GM21367 (cell line): ENCODE measurements at regions not wholly inside any gene's neighbourhood (a gene's known extent, or its start where the extent isn't known, plus 50 kb on each side); places are given as distances from the start of the nearest gene placed in this dataset.

ENCODE experiments used
- ATAC-seq: cut with Tn5 transposase; IDR thresholded peaks from one replicate; pipeline ENCODE4 v1.9.1; 2021; ENCODE audit not compliant: unreplicated experiment

- ATAC-seq: no peak
Observed at GRCh38 chr3:115518100-115518852, 105.0 kb upstream of the GAP43 start.

GRCh38 chr3:115520241-115520640 lies 103.1 kb upstream of the GAP43 start:
- ATAC-seq: no peak

DNA sequence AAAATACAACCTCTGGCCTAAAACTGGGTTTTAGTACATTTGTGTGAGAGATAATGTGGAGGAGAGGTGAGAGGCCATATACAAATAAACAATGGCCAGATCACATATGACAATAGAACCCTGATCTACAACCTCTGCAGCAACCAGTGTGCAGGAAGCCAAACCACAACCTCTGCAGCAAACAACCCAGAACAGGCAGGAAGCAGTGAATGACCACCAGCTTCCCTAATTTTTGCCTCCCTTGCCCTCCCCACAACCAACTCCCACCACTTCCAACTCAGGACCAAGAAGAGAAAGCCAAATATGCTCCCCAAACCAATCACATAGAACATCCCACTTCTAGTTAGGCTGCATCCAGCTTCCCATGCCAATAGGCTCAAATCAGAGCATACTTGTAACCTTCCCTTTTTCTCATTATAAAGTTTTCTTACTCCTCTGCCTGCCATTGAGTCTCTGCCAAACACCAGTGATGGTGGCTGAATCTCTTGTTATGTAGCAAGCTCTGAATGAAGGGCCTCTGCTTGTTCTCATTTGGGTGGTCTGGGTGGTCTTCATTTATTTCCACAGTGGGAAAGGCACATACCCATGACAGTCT lies 102.6 kb upstream of the GAP43 start:
- no peak for ATAC-seq

DNA sequence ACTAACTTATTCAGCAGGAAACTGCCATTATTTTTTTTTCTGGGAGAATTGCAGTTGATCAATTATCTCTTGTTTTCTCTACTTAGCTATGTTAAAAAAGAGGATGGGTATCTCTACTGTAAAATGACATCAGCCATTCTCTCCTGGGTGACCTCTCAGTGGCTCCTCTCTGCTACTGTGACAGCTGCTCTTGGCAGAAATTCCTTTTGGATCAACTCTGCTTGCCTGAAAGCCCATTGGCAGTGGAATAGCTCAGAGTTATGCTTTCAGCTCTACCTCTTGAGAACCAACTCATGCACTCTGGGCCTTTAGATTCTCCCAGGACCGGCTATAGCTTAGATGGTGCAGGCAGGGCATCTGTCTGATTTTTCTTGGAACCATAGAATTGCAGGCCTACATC lies 99.9 kb upstream of the GAP43 start:
- ATAC-seq: no peak

DNA sequence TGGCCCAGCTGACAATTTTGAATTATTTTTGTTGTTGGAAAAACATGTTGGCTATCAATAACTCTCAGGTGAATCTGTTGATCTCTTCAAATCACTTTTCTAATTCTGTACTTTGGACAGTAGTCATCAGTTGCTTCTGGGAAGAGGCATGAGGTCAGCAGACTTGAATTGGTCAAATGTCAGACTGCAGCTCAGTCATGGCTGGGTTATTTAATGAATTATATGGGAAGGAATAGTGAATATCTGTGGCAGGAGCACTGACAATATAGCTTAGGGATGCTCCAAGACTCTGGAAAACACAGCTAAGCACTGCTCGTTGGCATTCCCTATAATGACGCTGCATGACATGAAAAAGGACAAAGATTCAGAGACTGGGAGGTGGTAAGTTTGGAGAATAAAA lies 98.8 kb upstream of the GAP43 start:
- ATAC-seq: no peak

DNA sequence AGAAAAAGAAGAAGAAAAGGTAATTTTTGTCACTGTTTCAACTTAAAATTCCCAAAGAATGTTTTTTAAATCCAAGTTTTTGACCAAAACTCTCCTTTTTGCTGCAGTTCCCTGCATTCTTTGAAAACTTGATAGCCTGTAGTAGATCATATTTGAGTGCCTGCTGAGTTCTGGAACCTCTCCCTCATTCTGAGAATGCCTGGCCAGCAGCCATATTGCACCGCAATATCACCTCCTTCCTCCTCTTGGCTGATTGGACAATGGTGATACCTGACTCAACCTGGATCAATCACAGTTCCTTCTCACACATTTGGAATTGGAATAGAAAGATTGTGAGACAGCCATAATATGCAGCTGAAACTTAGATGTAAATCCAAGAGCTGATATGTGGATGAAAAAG lies 97.6 kb upstream of the GAP43 start:
- no peak for ATAC-seq

DNA sequence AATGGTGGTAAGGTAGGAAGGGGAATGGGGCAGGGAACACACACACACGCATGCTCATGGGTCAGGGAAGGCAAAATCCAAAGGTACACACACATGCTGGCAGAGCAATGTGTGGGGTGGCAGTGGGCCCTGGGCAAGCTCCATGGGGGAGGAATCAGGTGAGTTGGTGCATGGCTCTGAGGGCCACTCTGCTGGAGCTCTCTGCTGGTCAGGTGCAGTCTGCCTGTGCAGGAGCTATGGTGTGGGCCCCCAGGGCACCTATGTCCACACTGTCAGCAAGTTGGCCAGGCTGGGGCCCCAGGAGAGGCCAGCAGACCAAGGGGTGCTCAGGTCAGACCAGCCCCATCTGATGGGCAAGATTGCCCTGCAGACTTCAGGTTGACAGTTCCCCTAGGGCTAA lies 90.1 kb upstream of the GAP43 start:
- ATAC-seq: no peak

DNA sequence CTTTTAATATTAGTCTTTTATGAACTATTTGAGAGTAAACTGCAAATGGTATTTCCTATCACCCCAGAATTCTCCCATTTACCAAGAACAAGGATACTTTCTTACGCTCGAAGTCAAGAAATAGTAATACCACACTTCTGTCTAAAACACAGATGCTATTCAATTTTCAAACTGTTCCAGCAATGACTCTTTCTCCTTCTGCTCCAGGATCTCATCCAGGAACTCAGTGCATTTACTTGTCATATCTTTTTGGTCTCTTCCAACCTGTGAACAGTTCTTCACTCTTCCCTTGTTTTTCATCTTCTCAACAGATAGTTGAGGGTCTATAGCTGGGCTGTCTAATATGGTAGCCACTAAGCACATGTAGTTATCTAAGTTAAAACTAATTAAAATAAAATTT lies 87.1 kb upstream of the GAP43 start:
- ATAC-seq: no peak

- no peak for ATAC-seq
Observed at GRCh38 chr3:115537669-115538068, 85.6 kb upstream of the GAP43 start.

- ATAC-seq: no peak
Observed at GRCh38 chr3:115547207-115547606, 76.1 kb upstream of the GAP43 start.

GRCh38 chr3:115548611-115549010 lies 74.7 kb upstream of the GAP43 start:
- ATAC-seq: no peak

DNA sequence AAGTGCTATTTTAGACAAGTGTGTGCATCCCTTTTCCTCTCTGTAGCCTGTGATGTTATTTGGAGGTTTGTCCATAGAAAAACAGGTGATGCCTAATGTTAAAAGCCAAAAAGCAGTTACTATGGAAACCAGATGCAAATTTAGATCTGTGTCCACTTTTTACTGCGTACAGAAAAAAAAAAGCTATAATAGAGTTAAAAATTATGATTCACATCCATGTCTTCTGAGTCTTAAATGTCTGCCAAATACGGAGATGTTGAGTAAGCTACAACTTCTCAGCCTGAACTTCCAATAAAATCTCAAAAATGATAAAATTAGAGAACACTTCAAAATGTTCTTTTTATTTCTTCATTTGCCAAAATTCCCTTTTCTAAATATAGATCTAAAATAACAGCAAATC lies 74.2 kb upstream of the GAP43 start:
- no peak for ATAC-seq

DNA sequence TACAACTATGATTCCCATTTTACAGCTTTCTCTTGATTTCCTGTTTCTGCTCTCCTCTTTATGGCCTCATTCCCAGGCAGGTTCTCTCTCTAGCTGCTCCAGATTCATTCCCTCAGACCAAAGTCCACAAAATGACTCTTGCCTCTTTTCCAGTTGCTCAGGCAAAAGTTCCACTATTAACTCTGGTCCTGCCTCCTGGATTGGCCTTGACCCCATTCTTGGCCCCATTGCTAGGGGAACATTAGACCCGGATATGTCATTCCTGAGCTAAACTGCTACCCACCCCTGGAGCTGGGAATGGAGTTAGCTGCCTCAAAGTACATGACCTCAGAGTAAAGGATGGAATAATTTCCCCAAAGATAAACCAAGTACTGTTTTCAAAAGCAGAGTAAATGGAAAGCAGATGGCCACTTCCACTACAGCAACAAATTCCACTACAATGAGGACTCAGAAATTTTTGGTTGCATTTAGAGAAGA lies 73.0 kb upstream of the GAP43 start:
- no peak for ATAC-seq

- ATAC-seq: no peak
Observed at GRCh38 chr3:115551016-115551415, 72.3 kb upstream of the GAP43 start.

DNA sequence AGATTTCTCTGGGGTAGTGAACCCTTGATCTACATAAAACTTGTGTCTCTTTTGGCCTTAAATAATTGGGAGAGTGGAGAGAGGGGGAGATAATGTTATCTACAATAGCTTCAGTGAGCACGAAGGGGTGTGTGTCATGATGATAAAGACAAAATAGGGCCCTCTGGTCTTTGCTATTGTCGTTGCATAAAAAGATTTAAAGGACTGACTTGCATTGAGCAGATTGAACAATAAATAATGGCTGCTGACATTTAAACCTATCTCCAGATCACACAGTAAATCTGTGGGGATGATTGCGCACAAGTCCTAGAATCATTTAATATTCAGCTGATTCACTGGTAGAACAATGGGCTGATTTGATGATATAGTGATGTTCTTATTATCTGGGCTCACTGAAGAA lies 71.3 kb upstream of the GAP43 start:
- ATAC-seq: no peak

DNA sequence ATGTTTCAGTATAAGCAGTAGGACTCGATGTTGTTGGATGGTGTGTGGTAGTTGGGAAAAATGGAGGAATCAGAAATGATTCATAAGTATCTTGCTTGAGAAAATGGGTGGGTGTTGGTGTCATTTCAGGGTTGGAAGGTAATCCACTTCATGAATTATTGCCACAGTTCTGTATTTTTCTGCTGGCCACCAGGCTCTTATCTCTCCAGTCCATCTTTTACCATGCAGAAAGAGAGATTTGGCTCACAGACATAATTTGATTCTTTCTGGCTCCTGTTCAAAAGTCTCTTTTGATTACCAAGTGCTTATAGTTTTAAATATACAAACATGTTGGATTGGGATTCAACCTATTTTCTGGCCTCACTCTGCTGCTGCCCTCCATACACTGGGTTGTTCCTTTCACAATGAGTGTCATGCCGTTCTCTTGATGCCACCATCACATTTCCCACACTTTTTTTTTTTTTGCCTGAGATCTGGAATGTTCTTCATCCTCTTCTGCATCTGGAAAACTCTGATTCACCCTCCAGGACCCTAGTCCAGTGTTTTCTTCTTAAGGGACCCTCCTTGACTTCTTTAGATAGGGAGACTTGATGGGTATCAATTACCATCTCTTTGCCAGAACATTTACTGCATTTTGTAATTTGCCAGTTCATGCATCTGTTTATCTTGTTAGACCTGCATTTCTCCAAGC lies 69.4 kb upstream of the GAP43 start:
- no peak for ATAC-seq

GRCh38 chr3:115554487-115554807 lies 68.9 kb upstream of the GAP43 start:
- ATAC-seq: no peak

- ATAC-seq: no peak
Observed at GRCh38 chr3:115562636-115563267, 60.6 kb upstream of the GAP43 start.

DNA sequence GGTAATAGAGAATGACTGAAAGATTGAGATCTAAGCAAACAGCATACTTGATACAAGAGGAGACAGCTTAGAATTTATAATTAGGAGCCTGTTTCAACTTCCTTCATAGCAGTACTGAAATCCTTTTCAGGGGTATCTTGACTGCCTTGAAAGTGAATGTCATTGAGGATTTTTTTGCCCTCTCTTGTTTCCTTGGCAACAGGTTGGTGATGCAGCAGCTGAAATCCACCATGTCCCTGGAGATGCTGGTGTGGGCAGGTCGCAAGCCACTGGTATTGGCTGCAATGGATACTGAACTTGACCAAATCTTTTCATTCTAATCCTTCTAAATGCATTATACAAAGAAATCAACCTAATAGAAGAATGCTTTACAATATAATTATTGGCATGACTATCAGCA lies 59.3 kb upstream of the GAP43 start:
- no peak for ATAC-seq

DNA sequence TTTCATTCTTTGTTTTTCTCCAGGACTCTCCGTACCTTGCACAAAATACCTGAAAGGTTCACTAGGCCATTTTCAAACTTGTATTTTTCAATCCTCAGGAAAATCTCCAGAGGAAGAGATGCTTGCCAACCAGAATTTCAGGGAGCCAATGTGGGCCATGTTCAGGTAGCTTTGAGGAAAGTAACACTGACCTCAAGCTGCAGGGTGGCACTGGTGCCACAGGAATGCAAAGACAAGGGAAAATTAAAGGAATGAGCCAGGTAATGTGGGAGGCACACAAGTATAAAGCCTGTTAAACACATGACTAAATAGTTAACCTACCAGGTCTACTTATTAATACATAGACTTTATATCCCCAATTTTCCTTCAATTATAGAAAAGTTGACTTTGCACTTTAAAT lies 51.9 kb upstream of the GAP43 start:
- ATAC-seq: no peak
